ENCODE measurements at regions not wholly inside any gene's neighbourhood (a gene's known extent, or its start where the extent isn't known, plus 50 kb on each side); places are given as distances from the start of the nearest gene placed in this dataset.
A peak's percentile ranks its signal among the peaks of the same experiment; 100 is the strongest.
"Not testable (repeated sequence)": the region's sequence is repeated elsewhere in the genome, so short reads cannot be mapped to it uniquely, and the experiment has no call there.

DNA sequence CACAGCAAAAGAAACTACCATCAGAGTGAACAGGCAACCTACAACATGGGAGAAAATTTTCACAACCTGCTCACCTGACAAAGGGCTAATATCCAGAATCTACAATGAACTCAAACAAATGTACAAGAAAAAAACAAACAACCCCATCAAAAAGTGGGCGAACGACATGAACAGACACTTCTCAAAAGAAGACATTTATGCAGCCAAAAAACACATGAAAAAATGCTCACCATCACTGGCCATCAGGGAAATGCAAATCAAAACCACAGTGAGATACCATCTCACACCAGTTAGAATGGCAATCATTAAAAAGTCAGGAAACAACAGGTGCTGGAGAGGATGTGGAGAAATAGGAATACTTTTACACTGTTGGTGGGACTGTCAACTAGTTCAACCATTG, 207.8 kb downstream of the USP6NL start:
- not testable (repeated sequence) for DNase-seq (ENCODE audit: low read depth in 2 of 2)

DNA sequence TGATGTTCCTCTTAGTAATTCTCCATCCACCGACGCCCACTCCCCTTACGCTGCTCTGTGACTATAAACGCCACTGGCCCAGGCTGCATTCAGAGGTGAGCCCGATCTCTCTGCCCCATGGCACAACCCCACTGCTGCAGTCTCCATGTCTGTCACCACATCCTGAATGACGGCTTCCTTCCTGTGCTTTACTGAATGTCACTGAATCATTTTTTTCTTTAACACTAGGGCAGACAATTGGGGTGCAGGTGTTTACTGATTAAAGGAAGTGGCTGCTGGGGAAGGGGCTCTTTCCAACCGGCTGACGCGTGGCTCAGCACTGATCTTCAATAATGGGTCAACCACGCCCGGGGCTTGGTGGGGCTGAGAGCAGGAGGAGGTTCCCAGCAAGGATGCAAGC, 208.3 kb downstream of the USP6NL start:
- DNase-seq (ENCODE audit: low read depth in 2 of 2), result peak; percentile 30 to 34

- DNase-seq (ENCODE audit: low read depth in 2 of 2), result no peak
These were observed 209.1 kb downstream of the USP6NL start for GRCh38 chr10:11402392-11402791.

DNA sequence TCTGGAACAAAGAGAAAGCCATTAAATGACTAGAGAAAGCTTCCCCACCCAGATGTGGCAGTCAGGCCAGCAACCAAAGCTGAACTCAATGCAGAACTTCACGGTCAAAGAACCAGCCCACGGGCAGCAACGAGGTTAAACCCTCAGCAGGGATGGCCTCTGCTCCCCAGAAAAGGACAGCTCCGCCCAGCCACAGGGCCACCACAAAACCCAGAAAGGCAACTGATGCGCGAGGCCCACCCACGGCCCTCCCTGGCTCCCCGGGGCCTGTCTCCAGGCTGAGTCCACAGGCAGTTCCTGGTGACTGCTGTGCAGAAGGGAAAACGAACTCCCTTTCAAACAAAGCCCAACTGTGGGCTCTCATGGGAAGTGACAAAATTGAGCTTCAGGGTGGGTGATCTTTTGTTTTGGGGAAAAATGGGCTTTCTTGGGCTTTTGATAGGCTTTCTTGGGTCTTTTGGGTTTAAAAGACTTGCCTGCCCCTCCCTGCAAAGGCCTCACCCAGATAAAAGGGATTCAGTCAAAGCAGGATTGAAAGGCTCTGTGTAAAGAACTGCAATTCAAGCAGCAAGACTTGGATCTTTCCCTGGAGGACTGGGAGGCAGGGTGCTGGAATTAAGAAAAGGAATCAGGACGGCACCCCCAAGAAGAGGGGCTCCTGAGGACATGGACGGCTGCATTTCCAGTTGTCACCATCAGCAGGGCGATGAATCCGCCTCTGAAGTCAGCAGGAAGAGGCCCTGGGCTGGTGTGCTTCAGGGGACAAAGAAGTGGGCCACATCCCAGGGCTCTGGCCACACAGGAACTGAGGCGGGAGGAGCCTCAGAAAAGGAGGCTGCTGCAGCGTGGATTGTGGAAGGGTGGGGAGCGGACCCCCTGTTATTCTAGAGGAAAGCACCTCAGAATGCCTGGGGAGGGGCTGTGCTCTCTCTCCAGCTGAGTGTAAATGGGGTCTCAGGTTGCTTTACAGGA, 209.9 kb downstream of the USP6NL start:
- DNase-seq (ENCODE audit: low read depth in 2 of 2), result no peak

DNA sequence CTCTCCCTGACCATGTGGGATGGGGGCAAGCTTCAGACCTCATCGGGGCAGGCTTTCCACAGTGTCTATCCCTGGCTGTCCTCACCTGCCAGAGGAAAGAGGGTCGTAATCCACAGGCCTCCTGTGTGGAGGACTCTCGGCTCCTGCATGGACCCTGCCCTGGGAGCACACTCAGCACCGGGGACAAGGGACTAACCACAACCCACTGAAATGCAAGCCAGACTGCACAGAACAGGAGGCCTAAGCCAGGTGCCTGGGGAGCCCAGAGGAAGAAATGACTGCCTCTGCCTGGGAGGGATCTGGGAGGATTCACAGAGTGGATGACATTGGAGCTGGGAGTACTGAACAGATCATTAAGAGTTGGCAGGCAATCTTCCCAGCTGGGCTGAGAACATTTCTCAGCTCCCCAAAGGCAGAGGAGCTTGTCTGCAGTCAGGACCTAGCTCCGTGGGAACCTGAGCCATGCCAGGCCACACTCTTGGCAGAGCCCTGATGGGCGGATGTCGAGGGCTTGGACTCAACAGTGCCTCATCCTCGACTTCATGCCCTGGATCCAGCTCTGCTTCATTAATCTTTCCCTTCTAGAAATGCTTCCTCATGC, 213.4 kb downstream of the USP6NL start:
- no peak for DNase-seq (ENCODE audit: low read depth in 2 of 2)

DNA sequence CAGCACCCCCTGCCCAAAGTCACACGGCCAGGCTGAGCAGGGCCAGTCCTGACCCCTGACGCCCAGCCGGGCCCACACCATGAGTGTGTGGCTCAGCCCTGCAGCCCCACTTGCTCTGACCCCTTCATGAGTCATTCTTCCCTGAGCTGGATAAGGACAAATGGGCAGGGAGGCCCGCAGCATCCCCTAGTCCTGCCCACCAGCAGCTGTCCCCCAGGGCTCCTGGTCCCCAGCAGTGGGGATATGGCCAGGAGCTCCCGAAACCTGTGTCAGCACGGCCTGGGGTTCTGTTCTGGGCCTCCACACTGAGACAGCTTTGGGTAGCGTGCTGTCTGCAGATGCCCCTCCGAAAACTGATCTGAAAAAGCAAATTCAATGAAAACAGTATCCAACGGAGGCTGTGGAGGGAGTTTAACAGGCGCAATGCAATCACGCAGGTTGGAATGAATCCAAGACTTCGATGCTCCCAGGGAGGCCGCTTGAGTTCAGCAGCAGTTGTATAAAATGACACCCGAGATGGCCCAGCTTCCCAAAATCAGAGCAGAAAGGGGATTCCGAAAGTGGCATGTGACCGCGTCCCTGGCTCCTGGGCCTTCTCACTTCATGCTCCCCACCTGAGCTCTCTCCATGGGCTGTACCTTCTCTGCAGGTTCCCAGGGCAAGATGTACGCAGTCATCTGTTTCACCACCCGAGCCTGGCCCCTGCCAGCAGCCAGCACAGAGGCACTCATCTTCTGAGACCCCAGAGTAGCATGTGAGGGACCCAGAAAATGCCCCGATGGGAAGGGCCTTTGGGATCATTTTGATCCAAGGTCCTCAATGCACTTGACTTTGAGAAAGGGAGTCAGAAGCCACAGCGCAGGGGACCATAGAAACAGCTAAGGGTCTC, 214.1 kb downstream of the USP6NL start:
- no peak for DNase-seq (ENCODE audit: low read depth in 2 of 2)

- no peak for DNase-seq (ENCODE audit: low read depth in 2 of 2)
These were observed 215.0 kb downstream of the USP6NL start for GRCh38 chr10:11396311-11396955.

- DNase-seq (ENCODE audit: low read depth in 2 of 2), result no peak
These were observed 215.7 kb downstream of the USP6NL start for GRCh38 chr10:11395581-11396310.

DNA sequence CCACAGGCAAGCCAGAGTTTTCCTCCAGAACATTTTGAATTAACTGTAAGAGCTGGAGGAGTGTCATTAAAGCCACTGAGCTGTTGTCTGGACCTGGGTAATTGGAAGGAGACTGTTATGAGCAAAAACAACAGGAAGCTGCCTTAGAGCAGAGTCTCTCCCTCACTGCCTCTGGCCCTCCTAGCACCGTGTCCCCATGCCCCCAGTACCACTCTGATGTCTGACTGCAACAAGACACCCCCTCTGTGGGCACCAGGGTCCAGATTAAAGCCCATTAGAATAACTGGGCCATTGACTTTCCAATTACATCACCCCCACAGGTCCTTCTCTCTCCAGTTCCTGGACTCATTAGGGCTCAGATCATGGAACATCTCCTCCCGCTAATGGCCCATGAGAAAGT, 216.3 kb downstream of the USP6NL start:
- DNase-seq (ENCODE audit: low read depth in 2 of 2), result no peak

- no peak for DNase-seq (ENCODE audit: low read depth in 2 of 2)
These were observed 217.6 kb downstream of the USP6NL start for GRCh38 chr10:11393858-11394257.

GRCh38 chr10:11392776-11393175, 218.7 kb downstream of the USP6NL start:
- DNase-seq (ENCODE audit: low read depth in 2 of 2), result no peak

DNA sequence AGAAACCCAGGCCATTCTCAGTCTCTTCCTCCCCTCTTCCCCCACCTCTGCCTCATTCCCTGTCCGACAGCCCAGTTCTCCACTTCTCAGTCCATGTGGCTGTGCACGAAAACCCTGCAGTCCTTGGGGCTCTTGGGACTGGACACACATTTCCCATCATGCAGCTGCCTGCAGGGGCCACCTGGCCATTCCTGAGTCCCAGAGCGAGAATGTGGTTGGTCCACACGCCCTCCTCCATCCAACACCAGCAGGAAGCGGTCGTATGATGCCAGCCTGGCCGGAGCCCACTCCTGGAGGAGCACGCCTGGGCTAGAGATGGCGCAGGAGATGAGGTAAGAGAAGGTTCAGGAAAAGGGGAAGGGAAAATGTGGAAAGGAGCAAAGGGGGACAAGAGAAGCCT, 222.5 kb downstream of the USP6NL start:
- no peak for DNase-seq (ENCODE audit: low read depth in 2 of 2)

- DNase-seq (ENCODE audit: low read depth in 2 of 2), result no peak
These were observed 223.8 kb downstream of the USP6NL start for GRCh38 chr10:11387551-11388222.

GRCh38 chr10:11387044-11387443, 224.4 kb downstream of the USP6NL start:
- no peak for DNase-seq (ENCODE audit: low read depth in 2 of 2)
